K562 (cell line): ENCODE measurements at regions not wholly inside any gene's neighbourhood (a gene's known extent, or its start where the extent isn't known, plus 50 kb on each side); places are given as distances from the start of the nearest gene placed in this dataset.
A peak's percentile ranks its signal among the peaks of the same experiment; 100 is the strongest.
"Not testable (repeated sequence)": the region's sequence is repeated elsewhere in the genome, so short reads cannot be mapped to it uniquely, and the experiment has no call there.

ENCODE experiments used
- ATAC-seq: fragments of 200-7000 bp; cut with Tn5 transposase; 3 replicates; pipeline ENCODE4 v1.9.1; 2020; ENCODE audit warnings: moderate library complexity
- BruUV-seq: library from RNA; stranded (reverse); fragments of 400-500 nt; replicated peaks from 2 replicates; lab custom pipeline; 2021; lab: Mats Ljungman, UMichigan
- CTCF ChIA-PET: fragments of 300-600 bp; formaldehyde crosslinking; extraction: SDS; loops from one replicate; lab custom pipeline; 2021; ENCODE audit warnings: low intra/inter-chr PET ratio; lab: Yijun Ruan, JAX
- POLR2A ChIA-PET: fragments of 300-600, 350-650 bp; sonication (Branson Sonifier 250); formaldehyde crosslinking; extraction: SDS; loops from one replicate; lab custom pipeline; 2021; ENCODE audit warnings: antibody characterized with exemption, inconsistent platforms; lab: Yijun Ruan, JAX
- DNase-seq, 4 experiments: peaks; one replicate each; pipeline versions ENCODE4 v3.0.0 to v3.0.0-alpha.2; 2011 to 2018; ENCODE audit warnings: low spot score in 3 of 4, mixed read lengths in 3 of 4; ENCODE audit errors: extremely low read depth in 1 of 4
- FAIRE-seq: peaks from 2 replicates; lab custom pipeline; 2011; peaks lifted over from hg19 to GRCh38; lab: Jason Lieb, UNC
- H2AFZ ChIP-seq: 2 replicates; pipeline ENCODE4 v1.6.0; 2011; ENCODE audit warnings: low read depth, low read length, control low read depth, inconsistent platforms
- H3K27ac ChIP-seq: fragments of 200-600 bp; 3 replicates; pipeline ENCODE4 v1.8.0; 2011; ENCODE audit warnings: low read depth, mild to moderate bottlenecking, control low read depth, inconsistent platforms, low read length, moderate library complexity, mixed read lengths; ENCODE audit errors: extremely low read depth
- H3K27me3 ChIP-seq, 2 experiments: fragments of 300-600 bp in 1 of 2; 2 replicates in 1 of 2; 3 replicates in 1 of 2; pipeline versions ENCODE4 v1.6.0 to v1.8.0; 2011; ENCODE audit warnings: inconsistent platforms in 2 of 2, low read length in 2 of 2, mild to moderate bottlenecking in 1 of 2, mixed read lengths in 1 of 2, moderate library complexity in 1 of 2; ENCODE audit not compliant: control insufficient read depth in 2 of 2, insufficient read depth in 2 of 2
- H3K36me3 ChIP-seq: fragments of 300-600 bp; 3 replicates; pipeline ENCODE4 v1.8.0; 2011; ENCODE audit warnings: mild to moderate bottlenecking, low read length, inconsistent platforms; ENCODE audit not compliant: control insufficient read depth, insufficient read depth
- H3K4me1 ChIP-seq, 2 experiments: fragments of 200-600 bp in 1 of 2; replicated peaks in 1 of 2; 2 replicates in 1 of 2; 3 replicates in 1 of 2; pipeline versions ENCODE4 v1.5.1 to v1.8.0; 2011; ENCODE audit warnings: inconsistent platforms in 2 of 2, low read length in 2 of 2, mild to moderate bottlenecking in 1 of 2, mixed read lengths in 1 of 2, moderate library complexity in 1 of 2; ENCODE audit not compliant: control insufficient read depth in 2 of 2, insufficient read depth in 2 of 2
- H3K4me2 ChIP-seq: 2 replicates; pipeline ENCODE4 v1.6.1; 2011; ENCODE audit warnings: low read length, control low read depth, inconsistent platforms, mixed read lengths; ENCODE audit not compliant: insufficient read depth
- H3K4me3 ChIP-seq: fragments of 200-600 bp; sonication (generic), shearing (Covaris generic); 2 replicates; pipeline ENCODE4 v1.5.1; 2016; ENCODE audit warnings: control low read depth, inconsistent platforms
- H3K79me2 ChIP-seq: fragments of 200-600 bp; 3 replicates; pipeline ENCODE4 v1.8.0; 2011; ENCODE audit warnings: low read length, inconsistent platforms; ENCODE audit not compliant: control insufficient read depth, insufficient read depth
- H3K9ac ChIP-seq, 2 experiments: 2 replicates each; pipeline versions ENCODE4 v1.6.0 to v1.6.1; 2011; ENCODE audit warnings: low read depth in 2 of 2, low read length in 2 of 2, control low read depth in 1 of 2, inconsistent platforms in 1 of 2, mild to moderate bottlenecking in 1 of 2, mixed read lengths in 1 of 2; ENCODE audit not compliant: insufficient read depth in 1 of 2
- H3K9me1 ChIP-seq: one replicate; pipeline ENCODE4 v1.6.0; 2011; ENCODE audit warnings: inconsistent platforms, mild to moderate bottlenecking, low read length, moderate library complexity; ENCODE audit not compliant: control insufficient read depth, insufficient read depth
- H3K9me3 ChIP-seq: replicated peaks from 2 replicates; pipeline ENCODE4 v1.5.1; 2011; ENCODE audit warnings: low read depth, low read length, inconsistent platforms; ENCODE audit not compliant: control insufficient read depth, insufficient read depth
- H4K20me1 ChIP-seq: replicated peaks from 2 replicates; pipeline ENCODE4 v1.6.1; 2011; ENCODE audit warnings: low read length, inconsistent platforms, mixed read lengths; ENCODE audit not compliant: control insufficient read depth, insufficient read depth
- DMBX1 ChIP-seq: fragments of 250-450 bp; sonication (Bioruptor Pico); IDR thresholded peaks from 2 replicates; pipeline ENCODE4 v1.8.0; 2022; ENCODE audit warnings: inconsistent platforms, mild to moderate bottlenecking, moderate library complexity, borderline replicate concordance
- DPF2 ChIP-seq: fragments of 450-650 bp; IDR thresholded peaks from 2 replicates; pipeline ENCODE4 v1.6.1; 2016
- NCOA4 ChIP-seq: fragments of 450-650 bp; IDR thresholded peaks from 2 replicates; pipeline ENCODE4 v1.6.1; 2018; ENCODE audit warnings: mild to moderate bottlenecking; ENCODE audit not compliant: partially characterized antibody
- NRF1 ChIP-seq, 2 experiments: fragments of 450-650 bp; IDR thresholded peaks in 1 of 2; conservative IDR thresholded peaks in 1 of 2; 2 replicates each; pipeline ENCODE4 v1.6.1; 2014; ENCODE audit warnings: mild to moderate bottlenecking in 2 of 2
- ZNF239 ChIP-seq: fragments of 250-450 bp; sonication (Bioruptor Pico); IDR thresholded peaks from 2 replicates; pipeline ENCODE4 v1.4.0; 2020; ENCODE audit warnings: mild to moderate bottlenecking
- WGBS: fragments of 100-300 bp; shearing (Covaris generic); methylation state at CpG from one replicate; pipeline ENCODE4 v1.1.6; 2016; ENCODE audit warnings: low coverage, mixed read lengths; ENCODE audit not compliant: insufficient coverage; ENCODE audit errors: missing lambda C conversion rate; 5-methylcytosine and 5-hydroxymethylcytosine counted together
- in situ Hi-C: fragments of 300-500 bp; cut with MboI; formaldehyde crosslinking; loops from 4 replicates; pipeline ENCODE4 v1.15.0; 2018; ENCODE audit warnings: inconsistent platforms, mixed read lengths
- intact Hi-C: fragments of 100-400 bp; cut with micrococcal nuclease; formaldehyde crosslinking; loops from 2 replicates; pipeline ENCODE4 v1.14.2; 2022
- TF ChIP-seq, protein P1 (sequence below): sonication (generic); formaldehyde crosslinking; IDR thresholded peaks from 2 replicates; pipeline ENCODE4 v1.8.0; 2023; ENCODE audit warnings: mild to moderate bottlenecking, missing genetic modification reagents
- TF ChIP-seq, protein P2 (sequence below): fragments of 450-650 bp; IDR thresholded peaks from 2 replicates; pipeline ENCODE4 v1.6.1; 2017; ENCODE audit warnings: antibody characterized with exemption, mild to moderate bottlenecking
- TF ChIP-seq, protein P3 (sequence below): fragments of 450-650 bp; formaldehyde crosslinking; IDR thresholded peaks from 2 replicates; pipeline ENCODE4 v1.4.0; 2020; ENCODE audit warnings: mild to moderate bottlenecking, moderate library complexity

DNA sequence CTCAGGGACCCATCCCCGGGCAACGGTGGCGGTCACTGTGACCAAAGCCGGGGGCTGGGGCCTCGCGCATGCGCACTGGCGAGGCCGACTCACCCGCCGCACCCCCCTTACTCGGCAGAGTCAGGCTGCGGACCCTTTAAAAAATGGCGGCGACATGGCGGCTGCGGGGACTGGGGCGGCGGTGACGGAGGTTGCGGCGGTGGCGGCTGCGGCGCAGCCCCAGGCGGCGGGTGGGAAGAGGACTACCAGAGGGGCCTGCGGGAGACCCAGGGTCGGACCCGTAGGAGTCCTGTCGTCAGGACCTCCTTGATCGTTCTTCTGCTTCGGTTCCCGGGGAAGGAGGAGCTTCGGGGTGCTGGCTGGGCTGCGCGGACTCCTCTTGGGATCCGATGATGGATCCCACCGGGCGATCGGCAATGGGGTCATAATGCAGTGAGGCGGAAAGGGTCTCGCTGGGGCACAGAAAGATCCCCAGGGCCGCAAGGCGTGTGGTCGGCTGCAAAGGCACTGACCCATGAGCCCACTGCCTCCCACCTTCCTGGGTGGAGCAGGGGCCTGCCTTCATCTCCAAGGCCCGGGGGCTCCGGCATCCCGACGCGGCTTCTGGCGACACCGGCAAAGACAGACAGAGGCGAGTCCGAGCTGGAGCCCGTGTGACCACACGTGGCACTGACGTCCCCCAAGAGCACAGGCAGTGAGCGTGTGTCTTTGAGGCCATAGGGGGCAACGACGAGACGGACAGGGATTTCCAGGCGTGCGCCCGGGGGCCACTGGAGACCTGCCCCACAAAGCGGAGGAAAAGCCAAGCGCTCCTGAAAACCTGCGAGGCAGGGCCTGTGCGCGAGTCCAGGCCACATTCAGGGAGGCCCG lies 1172.7 kb upstream of the PCDH10 start:
- H4K20me1 ChIP-seq, H3K9me3 ChIP-seq, H3K27ac ChIP-seq, H3K79me2 ChIP-seq, BruUV-seq, in situ Hi-C loops, POLR2A ChIA-PET, H3K9me1 ChIP-seq, H3K27me3 ChIP-seq, DNase-seq, H3K4me2 ChIP-seq, H3K4me1 ChIP-seq, ATAC-seq, H3K9ac ChIP-seq, H3K36me3 ChIP-seq, intact Hi-C loops, H2AFZ ChIP-seq, FAIRE-seq, H3K4me3 ChIP-seq, CTCF ChIA-PET: not testable (repeated sequence)
- 30% methylated on average over 32 of the region's 71 CpGs for WGBS
- peak; percentile 50 to 61; a peak in 3 of 4 replicates for TF ChIP-seq NRF1 (conservative IDR thresholded peaks at IDR 0.05 in 1 of 2, IDR thresholded peaks at IDR 0.05 in 1 of 2)

DNA sequence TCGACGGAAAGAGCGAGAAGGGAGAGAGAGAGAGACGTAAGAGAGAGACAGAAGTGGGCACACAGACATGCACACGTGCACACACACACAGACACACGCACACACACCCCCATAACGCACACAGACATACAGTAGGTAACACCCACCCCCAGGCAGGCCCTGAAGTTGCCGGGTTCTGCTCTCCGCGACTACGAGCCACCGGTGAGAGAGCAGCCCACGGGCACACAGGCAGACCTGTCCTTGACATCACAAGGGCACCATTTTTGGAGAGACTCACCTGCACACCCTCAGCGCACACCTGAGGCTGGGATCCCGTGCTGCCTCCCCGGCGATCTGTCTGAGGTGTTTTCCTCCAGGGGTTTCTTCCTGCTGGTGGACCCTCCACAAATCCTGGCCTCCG lies 1171.0 kb upstream of the PCDH10 start:
- Histone ChIP-seq H2AFZ (no peak overlapping the region), H3K9ac (no peak overlapping the region), H3K27ac (no peak overlapping the region), H3K79me2 (no peaks in the 10 kb centered on the region), H3K9me3 (no peaks in the 10 kb centered on the region), H3K9me1 (no peaks in the 10 kb centered on the region), H4K20me1 (no peaks in the 10 kb centered on the region), H3K27me3 (no peaks in the 10 kb centered on the region), H3K4me2 (no peak overlapping the region), H3K4me1 (no peaks in the 10 kb centered on the region), H3K36me3 (no peaks in the 10 kb centered on the region), H3K4me3 (no peak overlapping the region)
- ChIA-PET CTCF (no interaction called here), POLR2A (no interaction called here)
- in situ Hi-C loops (no loop called here), intact Hi-C loops (no loop called here)
- FAIRE-seq (no peak), ATAC-seq (no peak), DNase-seq (no peak)
- BruUV-seq = no TSS peak
- WGBS = 2% methylated on average over 17 of the region's 18 CpGs
- TF ChIP-seq DMBX1 (CRISPR knock-in tag) (no peak), NCOA4 (no peak), DPF2 (no peak), ZNF239 (CRISPR knock-in tag) (no peak)
- TF ChIP-seq, protein P1, sequence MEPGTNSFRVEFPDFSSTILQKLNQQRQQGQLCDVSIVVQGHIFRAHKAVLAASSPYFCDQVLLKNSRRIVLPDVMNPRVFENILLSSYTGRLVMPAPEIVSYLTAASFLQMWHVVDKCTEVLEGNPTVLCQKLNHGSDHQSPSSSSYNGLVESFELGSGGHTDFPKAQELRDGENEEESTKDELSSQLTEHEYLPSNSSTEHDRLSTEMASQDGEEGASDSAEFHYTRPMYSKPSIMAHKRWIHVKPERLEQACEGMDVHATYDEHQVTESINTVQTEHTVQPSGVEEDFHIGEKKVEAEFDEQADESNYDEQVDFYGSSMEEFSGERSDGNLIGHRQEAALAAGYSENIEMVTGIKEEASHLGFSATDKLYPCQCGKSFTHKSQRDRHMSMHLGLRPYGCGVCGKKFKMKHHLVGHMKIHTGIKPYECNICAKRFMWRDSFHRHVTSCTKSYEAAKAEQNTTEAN (CRISPR knock-in tag) = no peak
- TF ChIP-seq, protein P2, sequence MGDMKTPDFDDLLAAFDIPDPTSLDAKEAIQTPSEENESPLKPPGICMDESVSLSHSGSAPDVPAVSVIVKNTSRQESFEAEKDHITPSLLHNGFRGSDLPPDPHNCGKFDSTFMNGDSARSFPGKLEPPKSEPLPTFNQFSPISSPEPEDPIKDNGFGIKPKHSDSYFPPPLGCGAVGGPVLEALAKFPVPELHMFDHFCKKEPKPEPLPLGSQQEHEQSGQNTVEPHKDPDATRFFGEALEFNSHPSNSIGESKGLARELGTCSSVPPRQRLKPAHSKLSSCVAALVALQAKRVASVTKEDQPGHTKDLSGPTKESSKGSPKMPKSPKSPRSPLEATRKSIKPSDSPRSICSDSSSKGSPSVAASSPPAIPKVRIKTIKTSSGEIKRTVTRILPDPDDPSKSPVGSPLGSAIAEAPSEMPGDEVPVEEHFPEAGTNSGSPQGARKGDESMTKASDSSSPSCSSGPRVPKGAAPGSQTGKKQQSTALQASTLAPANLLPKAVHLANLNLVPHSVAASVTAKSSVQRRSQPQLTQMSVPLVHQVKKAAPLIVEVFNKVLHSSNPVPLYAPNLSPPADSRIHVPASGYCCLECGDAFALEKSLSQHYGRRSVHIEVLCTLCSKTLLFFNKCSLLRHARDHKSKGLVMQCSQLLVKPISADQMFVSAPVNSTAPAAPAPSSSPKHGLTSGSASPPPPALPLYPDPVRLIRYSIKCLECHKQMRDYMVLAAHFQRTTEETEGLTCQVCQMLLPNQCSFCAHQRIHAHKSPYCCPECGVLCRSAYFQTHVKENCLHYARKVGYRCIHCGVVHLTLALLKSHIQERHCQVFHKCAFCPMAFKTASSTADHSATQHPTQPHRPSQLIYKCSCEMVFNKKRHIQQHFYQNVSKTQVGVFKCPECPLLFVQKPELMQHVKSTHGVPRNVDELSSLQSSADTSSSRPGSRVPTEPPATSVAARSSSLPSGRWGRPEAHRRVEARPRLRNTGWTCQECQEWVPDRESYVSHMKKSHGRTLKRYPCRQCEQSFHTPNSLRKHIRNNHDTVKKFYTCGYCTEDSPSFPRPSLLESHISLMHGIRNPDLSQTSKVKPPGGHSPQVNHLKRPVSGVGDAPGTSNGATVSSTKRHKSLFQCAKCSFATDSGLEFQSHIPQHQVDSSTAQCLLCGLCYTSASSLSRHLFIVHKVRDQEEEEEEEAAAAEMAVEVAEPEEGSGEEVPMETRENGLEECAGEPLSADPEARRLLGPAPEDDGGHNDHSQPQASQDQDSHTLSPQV = no peak
- TF ChIP-seq, protein P3, sequence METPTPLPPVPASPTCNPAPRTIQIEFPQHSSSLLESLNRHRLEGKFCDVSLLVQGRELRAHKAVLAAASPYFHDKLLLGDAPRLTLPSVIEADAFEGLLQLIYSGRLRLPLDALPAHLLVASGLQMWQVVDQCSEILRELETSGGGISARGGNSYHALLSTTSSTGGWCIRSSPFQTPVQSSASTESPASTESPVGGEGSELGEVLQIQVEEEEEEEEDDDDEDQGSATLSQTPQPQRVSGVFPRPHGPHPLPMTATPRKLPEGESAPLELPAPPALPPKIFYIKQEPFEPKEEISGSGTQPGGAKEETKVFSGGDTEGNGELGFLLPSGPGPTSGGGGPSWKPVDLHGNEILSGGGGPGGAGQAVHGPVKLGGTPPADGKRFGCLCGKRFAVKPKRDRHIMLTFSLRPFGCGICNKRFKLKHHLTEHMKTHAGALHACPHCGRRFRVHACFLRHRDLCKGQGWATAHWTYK = no peak
